ENCODE measurements at regions not wholly inside any gene's neighbourhood (a gene's known extent, or its start where the extent isn't known, plus 50 kb on each side); places are given as distances from the start of the nearest gene placed in this dataset.

DNA sequence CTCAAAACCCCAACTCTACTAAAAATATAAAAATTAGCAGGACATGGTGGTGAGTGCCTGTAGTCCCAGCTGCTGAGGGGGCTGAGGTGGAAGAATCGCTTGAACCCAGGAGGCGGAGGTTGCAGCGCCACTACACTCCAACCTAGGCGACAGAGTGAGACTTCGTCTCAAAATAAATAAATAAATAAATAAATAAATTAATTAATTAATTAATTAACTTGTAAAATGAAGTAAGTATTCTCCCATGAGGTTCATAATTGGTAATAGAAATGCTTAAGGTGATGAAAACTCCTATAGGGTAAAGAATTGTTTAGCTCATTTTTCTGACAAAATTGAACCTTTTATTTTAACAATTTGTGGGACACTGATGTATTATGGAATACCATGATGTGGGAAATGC, 230.8 kb downstream of the TMEM182 start:
- TF ChIP-seq, protein P1, sequence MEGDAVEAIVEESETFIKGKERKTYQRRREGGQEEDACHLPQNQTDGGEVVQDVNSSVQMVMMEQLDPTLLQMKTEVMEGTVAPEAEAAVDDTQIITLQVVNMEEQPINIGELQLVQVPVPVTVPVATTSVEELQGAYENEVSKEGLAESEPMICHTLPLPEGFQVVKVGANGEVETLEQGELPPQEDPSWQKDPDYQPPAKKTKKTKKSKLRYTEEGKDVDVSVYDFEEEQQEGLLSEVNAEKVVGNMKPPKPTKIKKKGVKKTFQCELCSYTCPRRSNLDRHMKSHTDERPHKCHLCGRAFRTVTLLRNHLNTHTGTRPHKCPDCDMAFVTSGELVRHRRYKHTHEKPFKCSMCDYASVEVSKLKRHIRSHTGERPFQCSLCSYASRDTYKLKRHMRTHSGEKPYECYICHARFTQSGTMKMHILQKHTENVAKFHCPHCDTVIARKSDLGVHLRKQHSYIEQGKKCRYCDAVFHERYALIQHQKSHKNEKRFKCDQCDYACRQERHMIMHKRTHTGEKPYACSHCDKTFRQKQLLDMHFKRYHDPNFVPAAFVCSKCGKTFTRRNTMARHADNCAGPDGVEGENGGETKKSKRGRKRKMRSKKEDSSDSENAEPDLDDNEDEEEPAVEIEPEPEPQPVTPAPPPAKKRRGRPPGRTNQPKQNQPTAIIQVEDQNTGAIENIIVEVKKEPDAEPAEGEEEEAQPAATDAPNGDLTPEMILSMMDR (IDR thresholded peaks at IDR 0.05), result no peak
- TF ChIP-seq POLR2A (IDR thresholded peaks at IDR 0.05) (no peak), POLR2AphosphoS5 (IDR thresholded peaks at IDR 0.05) (no peak)
